ENCODE measurements at regions not wholly inside any gene's neighbourhood (a gene's known extent, or its start where the extent isn't known, plus 50 kb on each side); places are given as distances from the start of the nearest gene placed in this dataset.

DNA sequence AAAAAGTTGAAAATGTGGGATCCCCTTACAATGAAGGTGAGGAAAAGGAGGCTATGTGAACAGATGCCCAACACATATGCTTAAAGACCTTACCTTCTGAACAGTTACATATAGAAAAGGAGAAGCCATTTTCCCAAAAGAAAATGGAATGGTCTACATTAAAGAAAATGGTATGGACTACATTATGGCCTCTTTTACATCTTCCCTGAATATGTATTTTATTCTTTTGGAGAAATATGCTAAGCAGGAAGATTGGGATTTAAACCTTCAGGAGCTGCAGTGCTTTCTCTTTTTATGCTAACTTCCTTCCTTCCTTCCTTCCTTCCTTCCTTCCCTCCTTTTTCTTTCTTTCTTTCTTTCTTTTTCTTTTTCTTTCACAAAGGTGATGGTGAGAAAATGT lies 155.4 kb downstream of the SEC23IP start:
- POLR2A ChIA-PET, result no interaction called here
- H3K27me3 ChIP-seq (replicated peaks in 1 of 4; ENCODE audit: control extremely low read depth in 1 of 4, control insufficient read depth in 3 of 4, insufficient read depth in 4 of 4, low read length in 3 of 4), result peaks cover 0 to 4% (median 0%) of the 10 kb centered on the region in 4 experiments
- CTCF ChIA-PET, result interaction anchor here (0.7 kb wide), 1 partner anchor 1667 kb away, joined by 5 read pairs; no protein-coding TSS in a partner anchor
- no peak overlapping the region for H3K4me2 ChIP-seq (replicated peaks; ENCODE audit: low read depth, low read length, poor library complexity, severe bottlenecking)
- no peak overlapping the region for H3K9ac ChIP-seq (ENCODE audit: low read length)
- DNase-seq, result no peak
- ATAC-seq (ENCODE audit: low read depth), result no peak
- Mint-ChIP-seq H3K27ac (no peak overlapping the region), H3K27me3 (peaks cover 19% of the 10 kb centered on the region), H3K4me1 (peaks cover 6% of the 10 kb centered on the region), H3K9me3 (ENCODE audit: insufficient read depth) (no peaks in the 10 kb centered on the region), H3K4me3 (no peak overlapping the region)
- no peak overlapping the region for H3K4me3 ChIP-seq (ENCODE audit: control extremely low read depth in 1 of 5, extremely low read depth in 1 of 5, insufficient read depth in 1 of 5, low read depth in 2 of 5, low read length in 4 of 5)
- no peaks in the 10 kb centered on the region for H3K79me2 ChIP-seq (ENCODE audit: control insufficient read depth, insufficient read depth, low read length)
- intact Hi-C loops (cut with micrococcal nuclease), result no loop called here
- peaks cover 0 to 3% (median 0%) of the 10 kb centered on the region in 3 donors for H3K9me3 ChIP-seq (ENCODE audit: control extremely low read depth in 1 of 3, control insufficient read depth in 2 of 3, insufficient read depth in 1 of 3, low read length in 2 of 3)
- H3K27ac ChIP-seq (ENCODE audit: low read length in 2 of 2), result no peak overlapping the region
- TF ChIP-seq CTCF (IDR thresholded peaks at IDR 0.05) (no peak), EZH2 (IDR thresholded peaks at IDR 0.05; ENCODE audit: borderline replicate concordance, insufficient read depth, low read depth, low read length, poor library complexity, severe bottlenecking) (no peak)
- H4K20me1 ChIP-seq (ENCODE audit: control insufficient read depth, insufficient read depth, low read length, poor library complexity, severe bottlenecking), result no peaks in the 10 kb centered on the region
- H3K4me1 ChIP-seq (ENCODE audit: control insufficient read depth in 2 of 2, insufficient read depth in 2 of 2, low read length in 2 of 2), result peaks cover 0 to 4% of the 10 kb centered on the region in 2 donors
- no peaks in the 10 kb centered on the region for H3K36me3 ChIP-seq (replicated peaks in 1 of 2; ENCODE audit: control extremely low read depth in 1 of 2, control insufficient read depth in 1 of 2, extremely low read depth in 1 of 2, insufficient read depth in 2 of 2, low read length in 1 of 2)
- H2AFZ ChIP-seq (ENCODE audit: insufficient read depth, low read depth, low read length, poor library complexity, severe bottlenecking), result no peak overlapping the region

- TF ChIP-seq EZH2 (IDR thresholded peaks at IDR 0.05; ENCODE audit: borderline replicate concordance, insufficient read depth, low read depth, low read length, poor library complexity, severe bottlenecking), result no peak
- Mint-ChIP-seq H3K4me1 (peaks cover 6% of the 10 kb centered on the region), H3K27ac (no peak overlapping the region), H3K9me3 (ENCODE audit: insufficient read depth) (no peaks in the 10 kb centered on the region), H3K4me3 (no peak overlapping the region), H3K27me3 (peaks cover 20% of the 10 kb centered on the region)
- H3K9me3 ChIP-seq (ENCODE audit: control extremely low read depth in 1 of 3, control insufficient read depth in 2 of 3, insufficient read depth in 1 of 3, low read length in 2 of 3), result peaks cover 0 to 3% (median 0%) of the 10 kb centered on the region in 3 donors
- intact Hi-C loops (cut with micrococcal nuclease), result no loop called here
- 100% methylated on average over 1 of the region's 1 CpG for WGBS (ENCODE audit: insufficient coverage)
- DNase-seq (no peak), ATAC-seq (ENCODE audit: low read depth) (no peak)
- H4K20me1 ChIP-seq (ENCODE audit: control insufficient read depth, insufficient read depth, low read length, poor library complexity, severe bottlenecking), result no peaks in the 10 kb centered on the region
- no peak overlapping the region for H3K4me3 ChIP-seq (ENCODE audit: control extremely low read depth in 1 of 5, extremely low read depth in 1 of 5, insufficient read depth in 1 of 5, low read depth in 2 of 5, low read length in 4 of 5)
- H3K9ac ChIP-seq (ENCODE audit: low read length), result no peak overlapping the region
- H3K36me3 ChIP-seq (replicated peaks in 1 of 2; ENCODE audit: control extremely low read depth in 1 of 2, control insufficient read depth in 1 of 2, extremely low read depth in 1 of 2, insufficient read depth in 2 of 2, low read length in 1 of 2), result no peaks in the 10 kb centered on the region
- H3K27me3 ChIP-seq (replicated peaks in 1 of 4; ENCODE audit: control extremely low read depth in 1 of 4, control insufficient read depth in 3 of 4, insufficient read depth in 4 of 4, low read length in 3 of 4), result peaks cover 0 to 4% (median 0%) of the 10 kb centered on the region in 4 experiments
- no peak overlapping the region for H3K27ac ChIP-seq (ENCODE audit: low read length in 2 of 2)
- peaks cover 0 to 4% of the 10 kb centered on the region in 2 donors for H3K4me1 ChIP-seq (ENCODE audit: control insufficient read depth in 2 of 2, insufficient read depth in 2 of 2, low read length in 2 of 2)
- H2AFZ ChIP-seq (ENCODE audit: insufficient read depth, low read depth, low read length, poor library complexity, severe bottlenecking), result no peak overlapping the region
- POLR2A ChIA-PET, result no interaction called here
- CTCF ChIA-PET, result interaction anchor here (0.7 kb wide), 1 partner anchor 1667 kb away, joined by 5 read pairs; no protein-coding TSS in a partner anchor
- no peak overlapping the region for H3K4me2 ChIP-seq (replicated peaks; ENCODE audit: low read depth, low read length, poor library complexity, severe bottlenecking)
- H3K79me2 ChIP-seq (ENCODE audit: control insufficient read depth, insufficient read depth, low read length), result no peaks in the 10 kb centered on the region
These were observed 155.9 kb downstream of the SEC23IP start for GRCh38 chr10:120048391-120048790.
